ENCODE measurements at regions not wholly inside any gene's neighbourhood (a gene's known extent, or its start where the extent isn't known, plus 50 kb on each side); places are given as distances from the start of the nearest gene placed in this dataset.

GRCh38 chr2:129778584-129778877 is 200.9 kb upstream of the RAB6C start:
- TF ChIP-seq, protein P1, sequence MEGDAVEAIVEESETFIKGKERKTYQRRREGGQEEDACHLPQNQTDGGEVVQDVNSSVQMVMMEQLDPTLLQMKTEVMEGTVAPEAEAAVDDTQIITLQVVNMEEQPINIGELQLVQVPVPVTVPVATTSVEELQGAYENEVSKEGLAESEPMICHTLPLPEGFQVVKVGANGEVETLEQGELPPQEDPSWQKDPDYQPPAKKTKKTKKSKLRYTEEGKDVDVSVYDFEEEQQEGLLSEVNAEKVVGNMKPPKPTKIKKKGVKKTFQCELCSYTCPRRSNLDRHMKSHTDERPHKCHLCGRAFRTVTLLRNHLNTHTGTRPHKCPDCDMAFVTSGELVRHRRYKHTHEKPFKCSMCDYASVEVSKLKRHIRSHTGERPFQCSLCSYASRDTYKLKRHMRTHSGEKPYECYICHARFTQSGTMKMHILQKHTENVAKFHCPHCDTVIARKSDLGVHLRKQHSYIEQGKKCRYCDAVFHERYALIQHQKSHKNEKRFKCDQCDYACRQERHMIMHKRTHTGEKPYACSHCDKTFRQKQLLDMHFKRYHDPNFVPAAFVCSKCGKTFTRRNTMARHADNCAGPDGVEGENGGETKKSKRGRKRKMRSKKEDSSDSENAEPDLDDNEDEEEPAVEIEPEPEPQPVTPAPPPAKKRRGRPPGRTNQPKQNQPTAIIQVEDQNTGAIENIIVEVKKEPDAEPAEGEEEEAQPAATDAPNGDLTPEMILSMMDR (IDR thresholded peaks at IDR 0.05; ENCODE audit: extremely low read depth in 1 of 2, insufficient read depth in 1 of 2, low read depth in 1 of 2, low read length in 2 of 2): no peak
- no peak for TF ChIP-seq EZH2 (IDR thresholded peaks at IDR 0.05; ENCODE audit: borderline replicate concordance, low read depth, low read length, severe bottlenecking)
- TF ChIP-seq POLR2A (IDR thresholded peaks at IDR 0.05; ENCODE audit: low read depth, low read length): no peak
- no peak for TF ChIP-seq MYC (IDR thresholded peaks at IDR 0.05; ENCODE audit: low read depth, low read length)
- no peak for TF ChIP-seq MAX (IDR thresholded peaks at IDR 0.05; ENCODE audit: insufficient read depth, insufficient read length)
- no peak for TF ChIP-seq JUN (IDR thresholded peaks at IDR 0.05; ENCODE audit: borderline replicate concordance, insufficient read depth, insufficient read length, low read depth)
- no peak for TF ChIP-seq GATA2 (IDR thresholded peaks at IDR 0.05; ENCODE audit: insufficient read depth, insufficient read length, low read depth, low read length)
- no peak for TF ChIP-seq POLR2AphosphoS5 (IDR thresholded peaks at IDR 0.05; ENCODE audit: insufficient read depth, low read depth, low read length)
- no peak for TF ChIP-seq FOS (IDR thresholded peaks at IDR 0.05; ENCODE audit: borderline replicate concordance, insufficient read depth, low read length)
